SKM-1 (cell line): ENCODE measurements at regions not wholly inside any gene's neighbourhood (a gene's known extent, or its start where the extent isn't known, plus 50 kb on each side); places are given as distances from the start of the nearest gene placed in this dataset.

Experiments
- DNase-seq: peaks from one replicate; lab custom pipeline; 2025; ENCODE audit not compliant: unreplicated experiment; lab: John Stamatoyannopoulos, UW

DNA sequence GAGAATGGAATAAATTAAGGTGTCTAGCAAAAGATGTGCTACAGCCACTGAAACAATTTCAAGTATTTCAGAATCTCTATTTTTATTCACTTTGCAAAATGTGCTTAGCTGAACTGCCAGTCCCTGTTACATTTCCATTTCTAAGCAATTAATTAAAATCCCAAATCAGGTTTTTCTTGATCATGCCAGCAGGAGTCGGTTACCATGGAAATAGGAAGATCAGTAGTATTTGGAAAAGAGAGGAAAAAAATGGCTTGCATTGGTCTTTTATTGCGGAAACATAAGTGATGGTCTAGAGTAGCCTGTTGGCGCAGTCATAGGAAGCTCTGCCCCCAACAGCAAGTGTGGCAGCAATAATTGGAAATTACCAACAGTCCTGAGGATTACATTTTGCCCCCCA, 867.1 kb downstream of the GATA3 start:
- DNase-seq: no peak

- DNase-seq: no peak
These were observed 868.6 kb downstream of the GATA3 start for GRCh38 chr10:8923096-8923495.

DNA sequence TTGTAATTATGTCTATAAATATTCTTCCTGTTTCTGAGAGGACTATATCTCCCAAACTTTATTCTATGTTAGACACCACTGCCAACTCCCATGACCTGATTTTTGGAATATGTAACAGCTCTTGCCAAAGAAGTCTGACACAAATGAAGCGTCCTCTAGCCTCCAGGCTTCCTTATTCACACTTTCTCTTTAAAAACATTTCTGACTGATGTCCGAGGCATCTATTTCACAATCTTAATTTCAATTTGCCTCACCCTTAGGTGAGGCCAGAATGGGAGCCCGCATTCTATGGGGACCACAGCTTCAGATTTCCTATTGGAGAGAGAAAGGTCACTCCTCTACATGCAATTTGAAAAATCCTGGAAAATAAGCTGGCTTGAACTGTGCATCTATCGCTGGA, 873.2 kb downstream of the GATA3 start:
- no peak for DNase-seq

DNA sequence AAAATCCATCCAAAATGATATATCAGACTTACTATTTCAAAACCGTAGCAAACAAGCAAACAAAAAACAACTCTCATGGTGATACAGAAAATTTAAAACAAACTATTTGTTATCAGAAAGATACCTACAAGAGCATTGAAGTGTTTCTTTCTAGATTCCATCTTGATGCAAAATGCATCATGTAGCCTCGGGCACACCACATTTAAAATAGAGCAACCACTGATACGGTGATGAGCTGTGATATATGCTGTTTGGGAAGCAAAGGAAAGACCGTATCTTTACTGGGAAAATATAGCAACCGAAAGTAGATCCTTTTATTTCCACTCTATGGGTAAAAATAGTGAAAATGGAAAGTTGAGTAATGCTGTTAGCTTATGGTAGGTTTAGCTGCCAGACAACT, 892.0 kb downstream of the GATA3 start:
- no peak for DNase-seq

DNA sequence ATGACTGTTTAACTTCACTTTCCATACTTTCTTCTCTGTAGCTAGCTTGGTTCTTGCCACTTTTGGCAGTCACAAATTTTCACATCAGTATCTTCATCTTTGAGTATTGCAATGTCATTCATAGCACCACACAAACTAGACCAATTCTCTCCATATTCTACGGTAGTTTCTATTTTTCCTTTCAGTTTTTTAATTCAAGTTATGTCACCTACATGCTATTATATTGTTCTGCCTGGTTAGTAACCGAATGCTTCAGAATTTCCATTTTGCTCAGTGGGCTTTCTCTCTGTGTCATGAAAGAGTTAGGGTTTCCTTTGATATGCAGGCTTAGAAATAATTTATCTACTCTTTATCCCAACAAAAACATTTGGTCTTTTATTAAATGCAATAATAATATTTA, 896.5 kb downstream of the GATA3 start:
- DNase-seq: no peak

DNA sequence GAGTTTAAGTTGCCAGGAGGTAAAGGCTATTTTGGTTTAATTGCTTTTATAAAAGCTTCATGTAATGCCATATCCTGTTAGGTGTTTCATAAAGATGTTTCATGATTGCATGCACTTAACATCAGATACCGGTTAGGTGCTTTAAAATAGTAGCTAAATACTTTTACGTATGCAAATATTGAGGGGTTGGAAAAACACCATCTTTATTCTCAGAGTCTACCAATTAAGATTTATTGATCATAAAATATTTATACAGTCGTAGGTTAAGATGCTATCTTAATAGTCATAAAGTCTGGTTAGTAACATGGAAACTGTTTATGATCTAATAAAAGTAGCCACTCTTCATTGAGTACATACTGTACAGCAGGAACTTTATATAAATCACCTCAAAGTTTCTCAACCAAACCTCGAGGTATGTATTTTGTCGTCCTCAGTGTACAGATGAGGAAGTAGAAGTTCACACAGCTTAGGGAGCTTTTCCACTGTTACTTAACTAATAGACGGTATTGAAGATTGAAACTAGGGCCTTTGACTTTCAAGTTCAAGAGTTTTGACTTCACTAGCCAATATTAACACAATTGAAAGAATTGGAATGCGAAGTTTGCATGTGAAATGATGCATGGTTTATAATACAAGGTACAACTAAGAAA, 897.1 kb downstream of the GATA3 start:
- DNase-seq: no peak

DNA sequence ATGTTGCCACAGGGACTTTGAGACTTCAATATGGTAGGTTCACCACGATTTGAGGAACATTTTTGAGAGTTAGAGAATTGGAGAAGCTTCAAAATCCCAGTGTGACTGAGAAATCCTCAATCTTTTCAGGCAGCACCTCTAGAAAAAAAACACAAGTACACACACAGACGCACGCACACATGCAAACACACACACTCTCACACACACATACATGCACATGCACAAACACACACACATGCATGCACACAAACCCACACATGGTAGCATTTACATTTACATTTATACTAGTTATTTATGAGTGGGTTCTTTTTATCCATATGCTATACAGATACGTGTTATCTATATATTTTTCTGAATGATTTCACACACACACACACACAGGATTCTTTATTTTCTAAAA, 901.9 kb downstream of the GATA3 start:
- DNase-seq: no peak

GRCh38 chr10:8962249-8962648, 907.8 kb downstream of the GATA3 start:
- DNase-seq: no peak

DNA sequence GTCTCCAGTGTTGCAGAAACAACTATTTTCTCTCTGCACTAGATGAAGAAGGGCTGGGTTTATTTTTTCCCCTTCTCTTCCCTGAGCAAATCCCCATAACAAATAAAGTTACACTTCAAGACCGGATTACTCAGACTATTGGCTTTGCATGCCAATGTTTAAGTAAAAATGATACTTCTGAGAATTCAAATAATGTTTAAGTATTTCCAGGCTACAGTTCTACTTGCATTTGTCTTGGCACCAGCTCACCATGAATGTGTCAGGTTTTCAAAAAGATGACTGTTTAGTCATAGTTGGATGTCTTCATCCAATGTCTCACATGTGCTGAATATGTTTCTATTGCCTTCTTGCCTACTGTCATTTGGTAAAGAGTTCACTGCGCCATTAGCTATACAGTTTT, 912.6 kb downstream of the GATA3 start:
- DNase-seq: no peak

GRCh38 chr10:8969853-8970252, 915.4 kb downstream of the GATA3 start:
- no peak for DNase-seq

GRCh38 chr10:8975535-8975934, 921.0 kb downstream of the GATA3 start:
- DNase-seq: no peak

DNA sequence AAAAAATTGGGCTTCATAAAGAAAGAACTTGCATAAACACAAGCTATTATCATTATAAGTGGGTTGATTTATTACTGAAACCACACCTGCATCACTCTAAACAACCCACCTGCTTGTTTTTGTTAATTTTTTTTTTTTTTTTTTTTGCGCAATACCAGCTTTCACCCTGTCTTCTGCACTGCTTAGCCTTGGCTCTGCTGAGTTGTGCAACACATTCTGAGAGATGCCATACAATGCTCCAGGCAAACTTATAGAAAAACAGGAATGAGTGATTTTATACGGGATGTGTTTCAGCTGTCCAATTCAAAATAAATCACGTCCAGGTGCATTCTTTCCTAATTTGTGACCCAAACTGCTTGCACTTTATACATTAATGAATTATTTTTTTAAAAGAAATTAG, 923.6 kb downstream of the GATA3 start:
- no peak for DNase-seq

DNA sequence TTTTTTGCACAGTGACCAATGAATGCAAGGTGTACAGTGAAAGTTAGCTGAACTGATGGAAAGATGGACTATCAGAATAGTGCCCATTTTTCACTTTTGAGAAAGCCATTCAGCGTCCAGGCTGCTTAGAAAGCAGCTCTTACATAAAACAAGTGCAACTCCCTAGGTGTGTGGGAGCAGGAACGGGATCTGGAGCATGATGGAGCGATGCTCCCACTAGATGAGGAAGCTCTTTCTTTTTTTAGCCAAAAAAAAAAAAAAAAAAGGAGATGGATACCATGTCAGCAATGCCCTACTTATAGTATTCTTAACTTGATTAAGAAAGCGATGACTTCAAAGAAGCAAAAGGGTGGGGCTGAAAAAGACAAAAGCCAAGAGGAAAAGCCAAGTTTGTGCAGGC, 925.5 kb downstream of the GATA3 start:
- no peak for DNase-seq

- no peak for DNase-seq
These were observed 926.8 kb downstream of the GATA3 start for GRCh38 chr10:8981277-8981676.

- DNase-seq: no peak
These were observed 931.2 kb downstream of the GATA3 start for GRCh38 chr10:8985651-8986050.

GRCh38 chr10:8986975-8987374, 932.5 kb downstream of the GATA3 start:
- no peak for DNase-seq

GRCh38 chr10:8987712-8988111, 933.2 kb downstream of the GATA3 start:
- no peak for DNase-seq

DNA sequence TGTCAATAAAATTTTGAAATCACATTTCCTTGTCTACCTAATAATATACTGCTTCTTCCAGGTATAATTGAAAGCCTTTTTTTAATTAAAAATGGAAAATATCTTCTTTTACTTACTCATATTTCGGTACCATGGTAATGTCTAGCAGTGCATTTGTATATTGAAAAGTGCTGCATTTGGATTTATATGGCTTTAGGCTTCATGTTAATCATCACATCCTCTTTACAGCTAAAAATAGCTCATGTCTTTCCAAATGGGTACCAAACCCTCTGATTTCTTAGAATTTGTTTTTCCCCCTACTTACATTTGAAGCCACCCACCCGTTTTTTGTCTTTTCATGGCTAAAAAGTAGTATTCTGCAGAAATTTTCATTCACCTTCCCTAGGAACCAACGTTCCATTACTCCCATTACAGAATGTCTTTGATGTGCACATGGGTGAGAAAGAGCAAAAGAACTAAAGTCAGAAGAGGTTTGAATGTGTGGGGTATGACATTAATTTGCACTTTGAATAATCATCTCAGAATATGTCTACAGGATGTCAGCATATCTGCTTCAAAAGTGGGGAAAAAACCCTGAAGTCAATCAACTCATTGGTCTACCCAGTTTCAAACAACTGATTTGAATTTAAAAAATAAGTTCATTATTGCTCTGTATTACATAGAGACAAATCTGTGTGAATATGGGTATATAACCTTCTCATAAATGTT, 935.9 kb downstream of the GATA3 start:
- no peak for DNase-seq

DNA sequence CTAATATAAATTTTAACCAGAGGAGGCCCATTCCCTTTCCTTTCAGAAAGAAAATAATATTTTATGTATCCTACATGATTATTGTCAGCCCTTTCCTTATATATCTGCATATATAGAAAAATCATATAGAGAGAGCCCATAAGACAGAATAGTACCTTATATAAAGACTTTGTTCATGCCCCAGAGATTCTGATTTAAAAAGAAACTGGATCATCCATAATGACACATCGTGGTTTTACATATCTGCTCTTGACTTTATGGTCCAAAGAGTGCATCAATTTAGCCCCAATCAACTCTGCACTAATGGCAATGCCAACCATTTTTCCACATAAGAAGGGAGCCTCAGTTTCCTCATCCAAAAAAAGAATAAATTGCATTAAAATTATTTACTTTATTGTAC, 937.5 kb downstream of the GATA3 start:
- no peak for DNase-seq

- no peak for DNase-seq
These were observed 939.4 kb downstream of the GATA3 start for GRCh38 chr10:8993864-8994263.

DNA sequence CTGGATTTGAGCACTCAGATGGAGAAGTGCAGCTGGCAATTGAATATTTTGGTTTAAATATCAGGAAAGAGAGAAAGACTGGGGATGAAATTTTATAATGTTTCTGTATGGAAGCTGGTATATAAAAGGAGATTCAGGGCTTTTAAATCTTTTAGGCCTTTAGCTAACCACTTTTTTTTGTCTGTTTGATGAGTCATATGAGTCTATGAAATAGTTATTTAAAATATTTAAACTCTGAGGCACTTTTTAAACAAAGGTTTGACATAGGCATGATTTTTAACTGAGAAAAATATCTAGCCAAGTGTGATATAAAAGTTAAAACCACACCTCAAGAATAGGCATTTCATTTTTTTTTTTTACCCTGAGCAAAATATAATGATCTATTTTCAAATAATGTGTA, 944.3 kb downstream of the GATA3 start:
- DNase-seq: no peak

DNA sequence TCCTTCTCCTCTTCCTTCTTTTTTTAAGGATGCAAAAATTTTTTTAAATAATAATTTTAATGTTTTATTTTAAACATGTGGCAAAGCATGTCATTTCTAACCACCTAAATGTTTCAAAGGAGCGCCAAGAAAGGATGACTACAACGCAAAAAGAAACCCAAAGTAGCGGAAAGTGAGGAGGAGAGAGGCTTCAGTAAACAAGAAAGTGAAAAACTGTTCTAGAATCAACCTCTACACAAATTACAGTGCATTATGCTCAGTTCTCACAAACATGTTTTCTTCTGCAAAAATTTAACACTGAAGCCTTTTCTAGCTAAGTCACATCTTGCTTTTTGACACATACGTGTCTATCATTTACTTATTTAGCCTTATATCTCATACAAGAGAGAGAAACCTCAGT, 948.6 kb downstream of the GATA3 start:
- DNase-seq: no peak

- no peak for DNase-seq
These were observed 950.2 kb downstream of the GATA3 start for GRCh38 chr10:9004736-9005135.
